ENCODE measurements at regions not wholly inside any gene's neighbourhood (a gene's known extent, or its start where the extent isn't known, plus 50 kb on each side); places are given as distances from the start of the nearest gene placed in this dataset.

DNA sequence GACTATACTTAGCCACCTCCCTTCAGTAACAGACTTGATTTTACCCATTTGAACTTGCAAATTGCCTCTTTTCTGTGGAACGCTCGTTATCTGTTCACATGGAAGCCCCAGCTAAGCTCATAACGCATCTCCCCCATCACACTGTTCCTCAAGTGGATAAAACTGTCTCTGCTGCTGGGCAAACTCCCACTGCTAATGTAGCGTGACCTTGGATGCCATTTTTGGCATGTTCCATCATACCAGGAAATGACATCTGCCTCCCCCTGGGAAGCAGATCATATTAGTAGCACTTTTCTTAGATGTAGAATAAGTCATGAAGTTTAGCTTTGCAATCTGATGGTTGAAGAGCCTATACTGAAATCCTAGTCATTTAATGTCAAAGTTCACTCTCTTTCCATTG is 528.7 kb upstream of the PLXNA2 start:
- Histone ChIP-seq H3K36me3 (no peaks in the 10 kb centered on the region), H3K4me3 (no peak overlapping the region), H3K9me3 (no peaks in the 10 kb centered on the region), H3K27ac (no peak overlapping the region), H3K27me3 (no peaks in the 10 kb centered on the region), H3K4me1 (no peaks in the 10 kb centered on the region)
- intact Hi-C loops (cut with DNase I): no loop called here
- TF ChIP-seq, protein P1, sequence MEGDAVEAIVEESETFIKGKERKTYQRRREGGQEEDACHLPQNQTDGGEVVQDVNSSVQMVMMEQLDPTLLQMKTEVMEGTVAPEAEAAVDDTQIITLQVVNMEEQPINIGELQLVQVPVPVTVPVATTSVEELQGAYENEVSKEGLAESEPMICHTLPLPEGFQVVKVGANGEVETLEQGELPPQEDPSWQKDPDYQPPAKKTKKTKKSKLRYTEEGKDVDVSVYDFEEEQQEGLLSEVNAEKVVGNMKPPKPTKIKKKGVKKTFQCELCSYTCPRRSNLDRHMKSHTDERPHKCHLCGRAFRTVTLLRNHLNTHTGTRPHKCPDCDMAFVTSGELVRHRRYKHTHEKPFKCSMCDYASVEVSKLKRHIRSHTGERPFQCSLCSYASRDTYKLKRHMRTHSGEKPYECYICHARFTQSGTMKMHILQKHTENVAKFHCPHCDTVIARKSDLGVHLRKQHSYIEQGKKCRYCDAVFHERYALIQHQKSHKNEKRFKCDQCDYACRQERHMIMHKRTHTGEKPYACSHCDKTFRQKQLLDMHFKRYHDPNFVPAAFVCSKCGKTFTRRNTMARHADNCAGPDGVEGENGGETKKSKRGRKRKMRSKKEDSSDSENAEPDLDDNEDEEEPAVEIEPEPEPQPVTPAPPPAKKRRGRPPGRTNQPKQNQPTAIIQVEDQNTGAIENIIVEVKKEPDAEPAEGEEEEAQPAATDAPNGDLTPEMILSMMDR (IDR thresholded peaks at IDR 0.05): no peak
- TF ChIP-seq POLR2A (IDR thresholded peaks at IDR 0.05) (no peak), POLR2AphosphoS5 (IDR thresholded peaks at IDR 0.05; ENCODE audit: insufficient read depth in 1 of 2, low read depth in 1 of 2) (no peak)
- DNase-seq (ENCODE audit: extremely low spot score in 2 of 2): no peak

- no peaks in the 10 kb centered on the region for H3K9me3 ChIP-seq
- intact Hi-C loops (cut with DNase I): no loop called here
- TF ChIP-seq POLR2A (IDR thresholded peaks at IDR 0.05) (no peak), POLR2AphosphoS5 (IDR thresholded peaks at IDR 0.05; ENCODE audit: insufficient read depth in 1 of 2, low read depth in 1 of 2) (no peak)
- TF ChIP-seq, protein P1 (IDR thresholded peaks at IDR 0.05): no peak
- no peak for DNase-seq (ENCODE audit: extremely low spot score in 2 of 2)
- H3K4me1 ChIP-seq: no peaks in the 10 kb centered on the region
- H3K27me3 ChIP-seq: no peaks in the 10 kb centered on the region
- H3K27ac ChIP-seq: no peak overlapping the region
- no peaks in the 10 kb centered on the region for H3K36me3 ChIP-seq
- H3K4me3 ChIP-seq: no peak overlapping the region
Measured at GRCh38 chr1:208775841-208776240, 531.7 kb upstream of the PLXNA2 start.

DNA sequence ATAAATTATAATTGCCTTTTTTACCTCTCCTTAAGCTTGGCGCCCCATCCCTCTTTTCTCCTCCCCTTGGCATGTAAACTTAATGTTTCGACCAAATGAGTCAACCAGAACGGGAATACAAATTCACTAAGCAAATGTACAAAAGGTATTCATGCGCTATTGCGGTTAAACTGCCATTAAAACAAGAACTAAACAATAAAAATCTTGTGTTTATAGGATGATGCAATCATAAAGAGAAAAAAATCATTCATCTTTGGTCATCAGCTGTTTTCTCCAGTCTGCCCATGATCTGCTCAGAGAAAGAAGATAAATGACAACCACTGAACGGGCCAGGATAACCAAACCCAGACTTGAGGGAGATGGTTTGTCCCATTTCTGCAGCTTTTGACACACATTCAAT is 534.2 kb upstream of the PLXNA2 start:
- Histone ChIP-seq H3K27me3 (no peaks in the 10 kb centered on the region), H3K36me3 (no peaks in the 10 kb centered on the region), H3K27ac (no peak overlapping the region), H3K4me1 (no peaks in the 10 kb centered on the region), H3K9me3 (no peaks in the 10 kb centered on the region), H3K4me3 (no peak overlapping the region)
- intact Hi-C loops (cut with DNase I): no loop called here
- TF ChIP-seq POLR2AphosphoS5 (IDR thresholded peaks at IDR 0.05; ENCODE audit: insufficient read depth in 1 of 2, low read depth in 1 of 2) (no peak), POLR2A (IDR thresholded peaks at IDR 0.05) (no peak)
- TF ChIP-seq, protein P1 (IDR thresholded peaks at IDR 0.05): no peak
- DNase-seq (ENCODE audit: extremely low spot score in 2 of 2): no peak

GRCh38 chr1:208781391-208782045 is 537.3 kb upstream of the PLXNA2 start:
- no peaks in the 10 kb centered on the region for H3K4me1 ChIP-seq
- no peak overlapping the region for H3K27ac ChIP-seq
- intact Hi-C loops (cut with DNase I): no loop called here
- no peak overlapping the region for H3K4me3 ChIP-seq
- TF ChIP-seq POLR2AphosphoS5 (IDR thresholded peaks at IDR 0.05; ENCODE audit: insufficient read depth in 1 of 2, low read depth in 1 of 2): no peak
- no peak for TF ChIP-seq POLR2A (IDR thresholded peaks at IDR 0.05)
- TF ChIP-seq, protein P1 (IDR thresholded peaks at IDR 0.05): no peak
- DNase-seq (ENCODE audit: extremely low spot score in 2 of 2): no peak
- no peaks in the 10 kb centered on the region for H3K27me3 ChIP-seq
- no peaks in the 10 kb centered on the region for H3K36me3 ChIP-seq
- H3K9me3 ChIP-seq: no peaks in the 10 kb centered on the region

- TF ChIP-seq, protein P1 (IDR thresholded peaks at IDR 0.05): no peak
- TF ChIP-seq POLR2AphosphoS5 (IDR thresholded peaks at IDR 0.05; ENCODE audit: insufficient read depth in 1 of 2, low read depth in 1 of 2): no peak
- Histone ChIP-seq H3K27me3 (no peaks in the 10 kb centered on the region), H3K36me3 (no peaks in the 10 kb centered on the region), H3K27ac (no peak overlapping the region), H3K9me3 (no peaks in the 10 kb centered on the region), H3K4me1 (no peaks in the 10 kb centered on the region), H3K4me3 (no peak overlapping the region)
- DNase-seq (ENCODE audit: extremely low spot score in 2 of 2): no peak
- intact Hi-C loops (cut with DNase I): no loop called here
Measured at GRCh38 chr1:208782186-208782585, 538.0 kb upstream of the PLXNA2 start.
